NCI-H82 (cell line): ENCODE measurements at regions not wholly inside any gene's neighbourhood (a gene's known extent, or its start where the extent isn't known, plus 50 kb on each side); places are given as distances from the start of the nearest gene placed in this dataset.
A peak's percentile ranks its signal among the peaks of the same experiment; 100 is the strongest.

Experiments
- DNase-seq: peaks from one replicate; lab custom pipeline; 2025; lab: John Stamatoyannopoulos, UW

DNA sequence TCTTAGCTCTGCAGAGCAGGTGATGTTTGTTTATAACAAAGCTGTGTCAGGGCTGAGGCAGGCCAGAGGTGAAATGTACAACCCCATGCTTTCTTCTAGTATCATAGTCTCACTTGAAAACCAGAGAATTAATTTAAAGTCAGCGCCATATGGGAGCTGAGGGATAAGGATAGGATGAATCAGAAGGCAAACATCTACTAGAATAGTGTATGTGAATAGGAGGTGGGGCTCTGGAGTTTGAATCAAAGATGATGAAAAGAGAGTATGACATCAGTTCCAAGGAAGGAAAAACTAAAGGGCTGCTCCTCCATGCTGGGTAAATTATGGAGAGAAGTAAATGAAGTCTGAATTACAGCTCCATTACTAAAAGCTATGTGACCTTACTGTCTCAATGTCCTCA, 441.5 kb downstream of the RASEF start:
- DNase-seq: peak; percentile 13

DNA sequence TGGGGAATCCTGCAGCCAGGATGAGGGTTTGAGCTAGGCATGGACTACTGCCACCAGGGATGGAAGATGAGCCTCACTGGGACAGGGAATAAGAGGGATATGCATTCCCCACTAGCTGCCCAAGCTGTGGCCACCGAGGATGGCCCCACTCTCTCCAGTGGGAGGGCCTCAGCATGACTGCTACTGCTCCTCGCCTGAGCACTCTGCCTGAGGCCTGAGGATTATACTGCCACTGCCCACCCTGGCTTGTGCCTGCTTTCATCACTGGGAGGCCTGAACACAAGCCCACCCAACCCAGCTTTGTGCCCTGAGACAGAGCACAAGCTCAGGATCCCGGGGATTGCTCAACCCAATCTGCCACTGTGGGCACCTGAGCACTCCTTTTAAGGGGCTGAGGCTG, 425.6 kb downstream of the RASEF start:
- DNase-seq: no peak

DNA sequence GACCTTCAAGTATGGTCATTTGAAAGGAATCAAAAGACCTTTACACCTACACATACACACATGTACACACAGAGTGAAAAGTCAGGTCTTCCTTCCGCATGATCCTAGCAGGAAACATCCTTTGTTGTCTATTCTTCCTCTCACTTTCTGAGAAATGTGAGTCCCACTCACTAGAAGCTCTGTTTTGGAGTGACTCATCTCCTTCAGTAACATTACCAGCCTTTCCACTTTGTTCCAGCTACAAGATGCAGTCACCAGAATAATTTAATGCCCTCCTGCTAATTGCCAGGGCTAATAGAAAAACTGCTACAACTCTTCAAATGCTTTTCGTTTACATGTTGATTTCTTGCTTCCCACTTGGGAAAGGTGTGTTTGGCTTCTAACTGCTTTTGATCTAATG, 417.3 kb downstream of the RASEF start:
- no peak for DNase-seq

DNA sequence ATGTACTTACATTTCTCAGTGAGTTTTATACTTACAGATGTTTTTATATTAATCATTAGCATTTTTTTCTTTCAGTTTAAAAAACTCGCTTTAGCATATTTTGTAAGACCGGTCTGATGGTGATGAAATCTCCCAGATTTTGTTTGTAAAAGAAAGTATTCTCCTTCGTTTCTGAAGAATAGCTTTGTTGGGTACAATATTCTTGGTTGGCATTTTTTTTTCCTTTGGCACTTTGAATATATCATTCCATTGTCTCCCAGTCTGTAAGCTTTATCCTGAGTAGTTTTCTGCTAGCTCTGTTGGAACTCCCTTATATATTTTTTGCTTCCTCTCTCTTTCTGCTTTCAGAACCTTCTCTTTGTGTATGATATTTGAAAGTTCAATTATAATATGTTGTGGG, 412.6 kb downstream of the RASEF start:
- DNase-seq: no peak

DNA sequence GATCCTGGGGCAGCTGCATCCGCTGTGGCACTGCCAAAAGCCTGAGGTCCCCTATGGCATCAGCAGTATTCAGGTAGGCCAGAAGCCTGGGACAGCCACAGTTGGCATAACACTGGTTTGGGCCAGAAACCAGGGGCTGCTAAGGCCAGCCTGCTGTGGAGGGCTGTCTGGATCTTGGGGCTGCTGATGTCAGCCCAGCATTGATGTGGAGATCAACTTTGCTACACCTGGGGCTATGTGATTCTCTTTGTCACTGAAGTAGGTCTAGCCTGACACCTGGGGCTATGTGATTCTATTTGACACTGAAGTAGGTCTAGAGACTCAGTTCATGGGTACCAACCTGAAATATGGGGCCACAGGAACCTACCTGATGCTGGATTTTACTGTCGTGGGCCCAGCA, 411.5 kb downstream of the RASEF start:
- DNase-seq: no peak

DNA sequence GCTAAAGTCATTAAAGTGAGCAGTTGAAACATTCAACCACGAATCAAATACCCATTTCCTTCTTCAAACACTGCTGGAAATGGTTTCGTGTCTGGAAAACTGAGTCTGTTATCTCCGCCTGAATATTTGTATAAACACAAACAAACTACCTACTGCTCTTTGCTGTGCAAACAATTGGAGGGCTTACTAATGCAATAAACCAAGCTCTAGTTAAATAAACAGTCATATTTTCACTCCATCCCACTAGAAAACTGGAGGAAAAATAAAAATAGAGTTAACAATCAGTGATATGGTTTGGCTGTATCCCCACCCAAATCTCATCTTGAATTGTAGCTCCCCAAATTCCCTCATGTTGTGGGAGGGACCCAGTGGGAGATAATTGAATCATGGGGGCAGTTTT, 397.6 kb downstream of the RASEF start:
- no peak for DNase-seq

DNA sequence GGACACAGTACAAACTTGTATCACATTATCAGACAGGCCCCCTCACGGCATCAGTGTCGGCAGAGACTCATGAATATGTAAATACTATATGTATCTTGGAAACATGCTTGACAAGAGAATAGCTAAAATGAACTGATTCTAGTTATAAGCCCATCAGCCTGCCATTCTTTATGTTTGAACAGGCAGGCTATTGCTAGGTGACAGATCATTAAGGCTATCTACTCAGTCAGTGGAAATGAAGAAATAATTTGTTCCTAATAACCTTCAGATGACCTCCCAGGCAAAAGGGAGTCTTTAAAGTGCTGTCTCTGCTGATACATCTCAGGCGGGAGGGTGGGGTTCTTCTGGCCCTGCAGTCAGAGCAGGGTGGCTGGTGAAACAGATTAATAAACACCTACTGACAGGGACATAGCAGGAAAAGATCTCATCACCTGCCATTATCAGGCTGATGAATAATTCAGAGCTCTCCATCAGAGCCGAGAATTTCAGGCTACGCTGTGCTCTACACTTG, 394.2 kb downstream of the RASEF start:
- no peak for DNase-seq

DNA sequence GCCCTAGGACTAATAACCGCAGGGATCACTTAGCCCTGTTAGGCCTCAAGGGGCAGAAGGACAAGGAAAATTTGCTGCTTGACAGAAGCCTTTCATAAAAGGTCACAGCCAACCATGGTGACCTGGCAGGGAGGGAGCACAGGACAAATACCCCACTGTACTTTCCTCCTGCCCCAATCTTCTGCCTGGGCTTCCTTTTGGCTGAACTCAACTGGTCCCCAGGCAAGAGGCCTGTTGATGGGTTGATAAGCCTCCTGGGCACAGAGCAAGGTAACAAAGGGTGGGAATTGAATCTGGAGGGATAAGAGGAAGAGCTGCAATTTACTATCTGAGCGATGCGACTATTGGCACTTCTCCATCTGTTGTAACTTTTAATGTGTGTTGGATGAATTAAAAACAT, 392.9 kb downstream of the RASEF start:
- no peak for DNase-seq

DNA sequence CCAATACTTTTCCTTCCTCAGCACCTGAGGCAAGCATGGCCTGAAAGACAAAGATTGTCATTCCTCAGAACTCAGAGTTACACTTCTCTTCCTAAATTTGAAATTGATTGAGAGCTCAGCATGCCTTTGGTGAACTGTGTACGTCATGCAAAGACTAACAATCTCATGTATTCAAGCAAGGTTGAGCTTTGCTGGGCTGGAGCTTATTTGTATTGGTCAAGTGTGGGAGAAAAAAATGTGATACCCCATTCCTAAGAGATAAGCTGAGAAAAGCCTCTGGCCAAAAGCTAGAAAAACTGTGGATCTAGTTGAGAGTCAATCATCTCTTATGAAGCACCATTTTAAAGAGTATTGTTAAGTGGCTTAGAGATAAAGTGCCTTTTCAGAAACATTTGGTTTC, 392.2 kb downstream of the RASEF start:
- no peak for DNase-seq

DNA sequence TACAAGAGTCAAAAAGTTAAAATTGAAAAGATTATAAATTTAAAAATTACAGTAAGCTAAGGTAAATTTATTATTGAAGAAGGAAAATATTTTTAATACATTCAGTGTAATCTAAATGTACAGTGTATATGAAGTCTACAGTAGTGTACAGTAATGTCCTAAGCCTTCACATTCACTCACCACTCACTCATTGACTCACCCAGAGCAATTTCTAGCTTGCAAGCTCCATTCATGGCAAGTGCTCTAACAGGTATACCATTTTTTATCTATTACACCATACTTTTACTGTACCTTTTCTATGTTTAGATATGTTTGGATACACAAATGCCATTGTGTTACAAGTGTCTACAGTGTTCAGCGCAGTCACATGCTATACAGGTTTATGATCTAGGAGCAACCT, 389.7 kb downstream of the RASEF start:
- DNase-seq: no peak

DNA sequence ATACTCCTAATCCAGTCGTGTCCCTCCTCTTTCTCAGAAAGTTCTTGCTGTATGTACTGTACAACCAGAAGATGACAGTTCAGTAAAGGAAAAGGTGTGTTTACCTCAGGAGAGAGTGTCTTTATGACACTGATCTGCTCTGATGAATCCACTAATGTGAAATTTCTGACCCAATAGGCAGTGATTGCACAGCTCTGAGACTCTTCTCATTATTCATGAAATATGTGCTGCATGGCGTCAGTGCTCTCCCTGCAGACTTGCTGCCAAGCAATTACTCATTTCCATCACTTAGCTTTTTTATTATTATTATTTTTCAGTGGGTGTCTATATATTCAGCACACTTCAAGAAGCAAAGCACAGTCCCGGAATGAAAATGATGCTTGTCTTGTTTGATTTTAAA, 389.0 kb downstream of the RASEF start:
- no peak for DNase-seq

DNA sequence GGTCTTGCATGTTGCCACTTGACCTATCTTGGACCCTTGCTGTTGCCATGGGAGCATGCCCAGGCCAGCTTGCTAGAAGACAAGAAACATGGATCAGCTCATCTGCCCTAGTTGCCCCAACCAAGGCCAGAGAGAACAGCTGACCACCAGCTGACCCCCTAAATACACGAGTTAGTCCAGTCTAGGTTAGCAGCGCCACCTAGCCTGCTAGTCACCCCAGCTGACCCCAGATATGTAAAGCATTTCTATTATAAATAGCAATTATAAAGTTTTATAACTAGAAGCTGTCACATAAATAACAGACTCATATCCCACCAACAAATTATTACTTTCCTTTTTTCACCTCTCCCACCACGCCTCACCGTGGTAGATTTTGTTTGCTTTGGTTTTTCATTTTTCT, 387.8 kb downstream of the RASEF start:
- no peak for DNase-seq

DNA sequence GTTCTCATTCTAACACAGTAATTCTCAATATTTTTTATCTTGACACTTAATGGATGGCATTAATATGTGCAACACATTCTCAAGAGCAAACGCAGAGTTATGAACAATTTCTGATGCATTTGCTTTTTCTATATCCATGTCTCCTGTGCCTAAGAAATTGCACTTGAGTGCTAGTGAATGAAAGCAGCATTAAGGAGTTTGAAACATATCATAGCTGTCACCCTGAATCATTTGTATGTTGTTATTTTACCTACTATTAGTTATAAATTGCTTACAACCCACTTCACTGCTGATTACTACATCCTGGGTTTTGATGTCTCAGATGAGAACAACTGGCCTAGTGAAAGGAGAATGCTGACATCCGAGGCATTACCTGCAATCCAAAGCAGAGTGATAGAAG, 387.3 kb downstream of the RASEF start:
- no peak for DNase-seq

DNA sequence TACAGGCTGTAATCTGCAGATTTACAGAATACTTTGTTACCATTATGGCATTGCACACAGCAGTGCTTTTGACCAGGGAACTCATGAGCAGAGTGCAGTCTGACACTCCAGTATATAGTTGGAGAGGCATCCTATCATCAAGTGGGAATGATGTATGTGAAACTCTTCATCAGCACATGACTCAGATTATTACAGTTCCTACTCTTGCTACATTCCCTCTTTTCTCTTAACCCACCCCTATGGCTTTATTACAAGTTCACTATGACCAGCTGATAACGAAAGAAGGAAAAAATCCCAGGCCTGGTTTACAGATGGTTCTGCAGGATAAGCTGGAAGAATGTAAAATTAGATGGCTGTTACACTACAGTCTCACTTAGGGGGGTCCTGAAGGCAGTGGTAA, 385.9 kb downstream of the RASEF start:
- no peak for DNase-seq

DNA sequence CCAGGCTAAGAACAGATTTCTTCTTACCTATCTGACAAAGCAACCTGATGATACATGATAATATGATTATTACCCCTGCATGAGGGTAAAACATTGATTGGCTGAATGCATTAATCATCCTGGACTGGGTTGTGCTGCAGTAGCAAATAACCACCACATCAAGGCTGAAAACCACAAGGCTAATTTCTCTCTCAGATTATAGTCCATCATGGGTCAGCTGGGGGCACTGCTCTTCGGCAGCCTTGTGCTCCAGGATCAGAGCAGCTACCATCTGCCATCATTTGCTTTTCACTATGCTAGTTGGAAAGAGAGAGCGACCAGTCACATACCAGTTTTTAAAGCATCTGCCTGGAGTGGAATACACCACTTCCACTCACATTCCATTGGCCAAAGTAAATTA, 383.5 kb downstream of the RASEF start:
- peak; percentile 94 for DNase-seq

DNA sequence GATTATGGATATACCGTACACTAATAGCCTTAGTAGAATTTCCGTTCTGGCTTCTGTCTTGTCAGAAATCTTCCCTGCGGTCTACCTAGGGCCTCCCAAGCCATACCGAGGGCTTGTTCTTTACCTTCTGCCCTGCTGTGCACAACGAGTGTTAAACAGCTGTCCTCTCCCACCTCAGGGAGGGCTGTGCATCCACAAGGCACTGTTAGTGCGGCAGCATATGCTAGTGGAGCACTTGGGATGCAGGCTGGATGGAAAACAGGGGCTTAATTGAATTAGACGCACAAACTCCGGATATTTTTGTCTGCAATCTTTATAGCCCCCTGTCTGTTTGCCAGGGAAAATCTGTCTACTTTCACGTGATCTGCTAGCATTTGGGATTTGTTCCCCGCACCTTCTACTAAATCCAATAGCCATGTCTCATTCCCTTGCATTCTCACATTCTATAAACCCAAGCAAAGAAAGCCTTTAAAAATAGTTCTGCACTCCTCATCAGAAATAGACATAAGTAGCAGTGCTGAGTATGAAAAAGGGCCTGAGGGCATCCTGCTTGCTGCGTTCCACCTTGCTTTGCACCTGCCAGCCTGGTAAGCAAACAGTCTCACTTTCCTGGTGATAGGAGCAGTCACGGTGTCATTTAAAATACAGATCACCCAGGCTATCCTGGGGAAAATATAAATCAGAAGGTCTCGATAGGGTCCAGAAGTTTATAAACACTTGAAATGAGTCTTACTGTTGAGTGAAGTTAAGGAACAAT, 382.6 kb downstream of the RASEF start:
- peak; percentile 92 for DNase-seq

DNA sequence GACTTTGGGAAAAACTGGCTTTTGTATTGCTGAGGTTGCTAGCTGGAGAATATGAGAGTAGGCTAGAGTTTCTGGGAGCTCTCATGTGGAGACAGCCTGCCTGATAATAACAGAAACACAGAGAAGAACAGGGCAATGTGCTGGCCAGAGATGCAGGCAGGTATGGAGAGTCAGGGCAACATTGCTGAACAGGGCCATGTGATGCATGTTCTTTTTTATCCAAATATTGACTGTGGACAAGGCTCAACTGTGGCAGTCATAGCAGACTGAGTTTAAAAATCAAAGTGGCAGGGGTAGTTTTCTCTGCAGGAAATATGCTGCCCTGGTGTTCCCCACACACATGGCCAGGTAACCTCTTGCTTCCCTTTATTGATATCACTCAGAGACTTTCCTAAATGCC, 381.1 kb downstream of the RASEF start:
- DNase-seq: no peak

DNA sequence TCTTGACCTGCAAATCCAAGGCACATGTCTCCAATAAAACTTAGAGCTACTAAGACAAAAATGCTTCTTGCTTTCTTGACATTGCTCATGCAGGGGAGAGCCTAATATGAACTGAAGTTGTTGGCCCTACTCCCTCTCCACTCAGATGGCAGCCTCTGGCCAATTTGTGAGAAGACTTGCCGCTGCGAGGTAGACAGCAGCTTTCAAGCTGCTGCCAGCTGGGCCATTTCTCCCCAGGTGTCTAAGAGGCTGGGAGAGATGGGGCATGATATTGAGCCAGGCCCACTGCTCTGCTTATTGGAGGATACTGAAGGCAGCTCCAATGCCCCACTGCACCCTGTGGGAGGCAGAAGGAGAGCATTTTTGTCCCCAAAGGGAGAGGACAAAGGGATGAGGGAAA, 380.5 kb downstream of the RASEF start:
- no peak for DNase-seq

DNA sequence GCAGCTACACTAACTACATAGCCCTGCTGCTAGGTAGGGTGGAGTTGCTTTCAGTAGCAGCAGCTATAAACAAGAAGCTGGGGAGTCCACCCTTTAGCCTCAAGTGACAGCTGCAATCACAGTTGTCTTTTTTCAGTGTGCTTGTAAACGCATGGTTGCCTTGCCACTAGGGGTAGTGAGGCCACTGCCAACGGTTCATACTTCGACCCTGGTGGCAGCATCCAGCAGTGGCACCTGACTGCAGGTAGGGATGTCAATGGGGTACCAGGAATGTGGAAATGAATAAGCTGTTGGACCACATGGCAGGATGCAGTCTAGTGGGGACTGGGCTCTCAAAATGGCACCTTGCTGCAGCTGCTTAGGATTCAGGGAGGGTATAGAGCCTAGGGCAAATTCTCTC, 367.2 kb downstream of the RASEF start:
- DNase-seq: no peak

DNA sequence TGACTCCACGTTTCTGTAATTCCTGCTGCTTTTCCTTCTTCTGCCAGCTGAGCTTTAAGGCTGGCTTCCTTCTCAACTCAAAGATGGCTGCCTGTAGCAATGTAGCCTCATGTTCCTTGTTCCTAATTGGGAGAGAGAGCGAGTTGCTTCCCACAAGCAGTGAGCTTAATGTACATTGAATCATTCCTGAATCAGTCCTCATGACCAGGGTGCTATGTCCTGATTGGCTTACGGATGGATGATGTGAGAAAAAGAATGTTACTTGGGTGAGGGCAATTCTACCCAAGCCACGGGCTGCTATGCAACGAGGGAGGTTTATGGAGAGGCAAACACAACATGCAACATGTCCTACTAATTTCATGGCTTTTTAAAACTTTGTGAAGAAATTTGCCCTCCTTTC, 356.2 kb downstream of the RASEF start:
- no peak for DNase-seq

DNA sequence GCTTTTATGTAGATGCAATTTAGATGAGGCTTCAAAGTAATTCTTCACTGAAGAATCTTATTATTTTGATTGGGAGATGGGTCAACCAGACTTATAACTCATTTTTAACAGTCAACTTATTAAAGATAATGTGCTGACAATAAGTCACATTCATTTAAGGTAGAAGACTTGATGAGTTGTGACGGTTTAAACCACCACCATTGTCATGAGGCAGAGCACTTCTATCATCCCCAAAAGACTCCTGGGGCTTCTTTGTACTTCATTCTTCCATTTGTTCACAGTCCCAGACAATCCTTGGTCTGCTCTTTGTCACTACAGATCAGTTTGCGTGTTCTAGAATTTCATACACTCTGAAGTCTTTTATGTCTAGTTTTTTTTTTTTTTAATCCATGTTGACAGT, 346.1 kb downstream of the RASEF start:
- DNase-seq: no peak

DNA sequence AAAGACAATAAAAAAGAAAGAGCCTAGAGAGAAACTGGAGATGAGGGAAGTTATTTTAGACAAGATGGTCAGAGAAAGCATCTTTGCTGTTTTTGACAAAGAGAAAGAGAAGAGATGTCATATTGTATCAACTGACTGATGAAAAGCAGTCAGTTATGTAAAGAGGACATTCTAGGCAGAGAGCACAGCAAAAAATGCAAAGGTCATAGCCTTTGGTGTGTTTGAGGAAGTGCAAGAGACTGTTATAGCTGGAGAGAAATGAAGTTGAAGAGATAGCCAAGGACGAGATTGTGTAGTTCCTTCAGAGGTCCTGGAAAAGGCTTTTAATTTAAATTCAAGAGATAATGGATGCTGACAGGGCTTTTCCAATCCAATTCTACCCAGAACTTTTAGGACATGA, 342.4 kb downstream of the RASEF start:
- no peak for DNase-seq

DNA sequence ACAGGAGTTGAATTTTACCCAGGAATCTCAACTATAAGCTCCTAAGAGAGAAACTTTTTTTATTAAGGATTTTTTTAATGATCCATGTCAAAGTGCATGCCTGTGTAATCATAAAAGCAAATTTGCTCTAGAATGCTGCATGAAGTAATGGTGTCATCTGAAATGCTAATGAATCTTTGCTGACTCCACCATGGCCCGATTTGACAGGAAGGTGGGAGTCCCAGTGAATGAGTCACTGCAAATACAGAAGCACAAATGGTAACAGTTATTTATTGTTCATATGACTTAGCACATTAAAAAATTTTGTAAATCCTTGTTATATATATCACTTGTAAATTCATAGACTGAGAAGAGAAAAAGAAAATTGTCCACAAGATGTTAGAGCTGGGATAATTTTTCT, 341.3 kb downstream of the RASEF start:
- DNase-seq: no peak

DNA sequence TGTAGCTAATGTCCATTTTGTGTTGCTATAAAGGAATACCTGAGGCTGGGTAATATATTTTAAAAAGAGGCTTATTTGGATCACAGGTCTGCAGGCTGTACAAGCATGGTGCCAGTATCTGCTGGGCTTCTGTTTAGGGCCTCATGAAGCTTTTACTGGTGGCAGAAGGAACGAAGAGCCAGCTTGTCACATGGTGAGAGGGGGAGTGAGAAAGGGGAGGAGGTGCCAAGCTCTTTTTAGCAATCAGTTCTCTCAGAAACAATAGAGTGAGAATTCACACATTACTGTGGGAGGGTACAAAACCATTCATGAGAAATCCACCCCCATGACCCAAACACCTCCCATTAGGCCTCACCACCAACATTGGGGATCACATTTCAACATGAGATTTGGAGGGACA, 340.9 kb downstream of the RASEF start:
- DNase-seq: no peak
